Gastroesophageal sphincter (tissue), 4 donors: ENCODE measurements at regions not wholly inside any gene's neighbourhood (a gene's known extent, or its start where the extent isn't known, plus 50 kb on each side); places are given as distances from the start of the nearest gene placed in this dataset.

Experiments
- ATAC-seq: fragments of 150-250 bp; one replicate; pipeline ENCODE4 v1.9.1; 2016; ENCODE audit warnings: mild to moderate bottlenecking, moderate library complexity
- H3K27ac ChIP-seq, 4 donors: fragments of 200-600 bp; sonication (generic) in 3 of 4; 1 replicate in 3 of 4; 2 replicates in 1 of 4; pipeline ENCODE4 v1.5.1; 2016 to 2019
- H3K27me3 ChIP-seq: fragments of 200-600 bp; sonication (generic); one replicate; pipeline ENCODE4 v1.5.1; 2019
- H3K36me3 ChIP-seq, 2 donors: fragments of 200-600 bp; sonication (generic); one replicate each; pipeline ENCODE4 v1.5.1; 2019; ENCODE audit warnings: control low read depth in 1 of 2
- H3K4me1 ChIP-seq, 3 donors: fragments of 200-600 bp; sonication (generic); 1 replicate in 2 of 3; 2 replicates in 1 of 3; pipeline ENCODE4 v1.5.1; 2016 to 2019; ENCODE audit warnings: control low read depth in 2 of 3
- H3K4me3 ChIP-seq, 2 donors: fragments of 200-600 bp; sonication (generic); one replicate each; pipeline ENCODE4 v1.5.1; 2019; ENCODE audit warnings: mild to moderate bottlenecking in 1 of 2, moderate library complexity in 1 of 2
- H3K9me3 ChIP-seq, 3 donors: fragments of 200-600 bp; sonication (generic); one replicate each; pipeline ENCODE4 v1.5.1; 2017 to 2019; ENCODE audit warnings: control low read depth in 2 of 3
- CTCF ChIP-seq, 4 experiments: fragments of 200-600 bp in 2 of 4; fragments of 450-650 bp in 2 of 4; sonication (generic) in 1 of 4; IDR thresholded peaks; one replicate each; pipeline ENCODE4 v1.5.1; 2017 to 2019; ENCODE audit warnings: antibody characterized with exemption in 4 of 4, mild to moderate bottlenecking in 2 of 4, moderate library complexity in 2 of 4
- EP300 ChIP-seq: sonication (generic); formaldehyde crosslinking; IDR thresholded peaks from one replicate; pipeline ENCODE4 v1.6.1; 2017; ENCODE audit warnings: antibody characterized with exemption, mild to moderate bottlenecking
- POLR2A ChIP-seq, 2 donors: fragments of 450-650 bp; IDR thresholded peaks; one replicate each; pipeline ENCODE4 v1.6.1; 2017; ENCODE audit warnings: antibody characterized with exemption in 2 of 2, mild to moderate bottlenecking in 2 of 2, moderate library complexity in 1 of 2
- POLR2AphosphoS5 ChIP-seq: sonication (generic); formaldehyde crosslinking; IDR thresholded peaks from one replicate; pipeline ENCODE4 v1.6.1; 2017; ENCODE audit warnings: antibody characterized with exemption
- WGBS, 2 donors: methylation state at CpG; one replicate each; pipeline ENCODE4 v1.1.5; 2018; ENCODE audit warnings: low coverage in 1 of 2; 5-methylcytosine and 5-hydroxymethylcytosine counted together

DNA sequence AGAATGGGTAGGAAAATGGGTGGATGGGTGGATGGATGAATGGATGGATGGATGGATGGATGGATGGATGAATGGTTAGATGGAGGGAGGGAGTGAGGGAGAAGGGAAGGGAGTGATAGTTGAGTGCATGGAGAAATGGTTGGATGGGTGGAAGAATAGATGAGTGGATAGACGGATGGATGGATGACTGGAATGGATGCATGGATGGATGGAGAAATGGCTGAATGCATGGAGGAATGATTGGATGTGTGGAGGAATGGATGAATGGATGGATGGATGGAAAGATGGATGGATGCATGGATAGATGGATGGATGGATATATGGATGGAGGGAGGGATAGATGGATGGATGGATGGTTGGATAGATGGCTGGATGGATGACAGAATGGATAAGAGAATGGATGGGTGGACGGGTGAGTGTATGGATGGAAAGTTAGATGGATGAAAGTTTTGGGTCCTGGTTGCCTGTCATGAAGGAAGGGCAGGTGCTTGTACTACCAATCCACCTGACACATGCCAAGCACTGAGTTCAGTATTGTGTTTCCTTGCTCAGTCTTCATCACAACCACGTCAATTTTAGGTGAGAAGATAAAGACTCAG lies 286.5 kb upstream of the RTL1 start:
- no peak for ATAC-seq

DNA sequence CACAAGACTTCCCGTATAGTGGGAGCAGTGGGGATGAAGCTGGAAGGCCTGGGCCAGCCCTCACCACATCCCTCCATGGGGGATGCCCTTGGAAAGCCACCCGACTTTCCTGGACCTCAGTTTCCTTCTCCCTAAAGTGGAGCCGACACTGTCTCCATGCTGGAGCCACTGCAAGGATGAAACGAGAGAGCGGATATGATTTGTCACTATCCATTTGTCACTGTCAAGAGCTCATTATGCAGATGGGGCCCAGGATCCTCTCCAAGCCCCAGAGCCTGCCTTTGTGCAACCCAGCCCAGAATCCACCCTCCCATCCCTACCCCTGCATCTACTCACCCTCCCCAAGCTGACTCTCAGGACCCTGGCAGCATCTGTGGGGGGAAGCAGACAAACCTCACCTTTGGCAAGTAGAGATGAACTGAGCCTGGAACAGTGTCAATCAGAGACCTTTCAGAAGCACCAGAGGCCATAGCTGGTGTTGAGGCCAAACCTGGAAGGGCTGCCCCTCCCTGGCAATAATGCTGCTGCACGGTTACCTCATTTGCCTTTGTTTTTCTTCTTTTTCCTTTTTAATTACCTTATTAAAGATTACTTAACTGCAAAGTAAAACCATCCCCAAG lies 287.7 kb upstream of the RTL1 start:
- ATAC-seq: no peak
- Histone ChIP-seq H3K27me3 (no peaks in the 10 kb centered on the region), H3K36me3 (no peaks in the 10 kb centered on the region), H3K4me1 (peaks cover 0 to 10% (median 0%) of the 10 kb centered on the region in 3 donors), H3K27ac (no peak overlapping the region), H3K4me3 (no peak overlapping the region), H3K9me3 (no peaks in the 10 kb centered on the region)
- WGBS, 2 donors: 65% methylated on average over 4 of the region's 6 CpGs; no CpG with 5 or more reads in 1 of the 2 donors
- no peak for TF ChIP-seq POLR2AphosphoS5
- no peak for TF ChIP-seq CTCF (IDR thresholded peaks at IDR 0.05)
- no peak for TF ChIP-seq POLR2A (IDR thresholded peaks at IDR 0.05)
- no peak for TF ChIP-seq EP300

More for the DNA sequence above, 286.5 kb upstream of the RTL1 start:
- no peak for TF ChIP-seq POLR2AphosphoS5
- TF ChIP-seq EP300: no peak
- TF ChIP-seq CTCF (IDR thresholded peaks at IDR 0.05): no peak
- no peak for TF ChIP-seq POLR2A (IDR thresholded peaks at IDR 0.05)
- 82 to 85% methylated on average over 3 of the region's 3 CpGs for WGBS, 2 donors
- no peaks in the 10 kb centered on the region for H3K9me3 ChIP-seq
- no peak overlapping the region for H3K4me3 ChIP-seq
- H3K4me1 ChIP-seq: no peaks in the 10 kb centered on the region
- H3K27ac ChIP-seq: no peak overlapping the region
- H3K36me3 ChIP-seq: no peaks in the 10 kb centered on the region
- H3K27me3 ChIP-seq: no peaks in the 10 kb centered on the region

- H3K27ac ChIP-seq: no peak overlapping the region
- WGBS, 2 donors: 80 to 100% methylated on average over 1 of the region's 15 CpGs
- no peak for ATAC-seq
- H3K27me3 ChIP-seq: no peaks in the 10 kb centered on the region
- no peak for TF ChIP-seq EP300
- no peak for TF ChIP-seq POLR2A (IDR thresholded peaks at IDR 0.05)
- no peak for TF ChIP-seq POLR2AphosphoS5
- no peak for TF ChIP-seq CTCF (IDR thresholded peaks at IDR 0.05)
- H3K4me1 ChIP-seq: peaks cover 0 to 17% (median 0%) of the 10 kb centered on the region in 3 donors
- H3K36me3 ChIP-seq: no peaks in the 10 kb centered on the region
- no peak overlapping the region for H3K4me3 ChIP-seq
- no peaks in the 10 kb centered on the region for H3K9me3 ChIP-seq
Measured at GRCh38 chr14:101191721-101192660, 288.5 kb upstream of the RTL1 start.

DNA sequence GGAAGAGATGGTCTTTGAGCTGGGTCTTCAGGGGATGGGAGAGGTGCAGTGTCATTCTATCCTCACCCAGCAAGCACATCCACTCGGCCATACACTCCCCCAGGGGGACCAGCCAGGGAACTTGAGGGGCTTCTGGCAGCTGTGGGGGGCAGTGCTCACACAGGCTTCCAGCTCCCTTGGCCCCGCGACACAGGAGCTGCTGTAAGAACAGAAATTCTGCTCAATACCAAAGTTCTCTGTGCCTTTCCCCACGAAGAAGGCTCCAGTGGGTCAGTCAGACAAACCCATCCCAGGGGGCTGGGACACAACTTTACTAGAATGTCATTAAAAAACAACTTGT lies 289.1 kb upstream of the RTL1 start:
- 75% methylated on average over 3 of the region's 4 CpGs; no CpG with 5 or more reads in 1 of the 2 donors for WGBS, 2 donors
- H3K27me3 ChIP-seq: no peaks in the 10 kb centered on the region

More for the DNA sequence above, 289.1 kb upstream of the RTL1 start:
- Histone ChIP-seq H3K4me3 (no peak overlapping the region), H3K4me1 (peaks cover 0 to 17% (median 0%) of the 10 kb centered on the region in 3 donors), H3K27ac (no peak overlapping the region), H3K9me3 (no peaks in the 10 kb centered on the region), H3K36me3 (no peaks in the 10 kb centered on the region)
- TF ChIP-seq CTCF (IDR thresholded peaks at IDR 0.05) (no peak), EP300 (no peak), POLR2AphosphoS5 (no peak), POLR2A (IDR thresholded peaks at IDR 0.05) (no peak)
- no peak for ATAC-seq
